SK-N-MC (cell line): ENCODE measurements at regions not wholly inside any gene's neighbourhood (a gene's known extent, or its start where the extent isn't known, plus 50 kb on each side); places are given as distances from the start of the nearest gene placed in this dataset.

Source experiments
- EZH2 ChIP-seq: fragments of 200-600 bp; sonication (generic); IDR thresholded peaks from one replicate; pipeline ENCODE4 v1.6.1; 2017; ENCODE audit warnings: antibody characterized with exemption
- FOXP2 ChIP-seq: optimal IDR thresholded peaks from 2 replicates; pipeline ENCODE3; 2011; ENCODE audit warnings: mild to moderate bottlenecking, moderate library complexity; ENCODE audit not compliant: insufficient read depth; ENCODE audit errors: extremely low read length, control extremely low read depth
- POLR2AphosphoS5 ChIP-seq: IDR thresholded peaks from 2 replicates; pipeline ENCODE4 v1.6.1; 2012; ENCODE audit warnings: mild to moderate bottlenecking, low read depth, low read length, borderline replicate concordance

GRCh38 chr5:175808711-175809110 lies 62.7 kb upstream of the CPLX2 start:
- no peak for TF ChIP-seq POLR2AphosphoS5
- TF ChIP-seq EZH2, result no peak
- no peak for TF ChIP-seq FOXP2
